ENCODE measurements at regions not wholly inside any gene's neighbourhood (a gene's known extent, or its start where the extent isn't known, plus 50 kb on each side); places are given as distances from the start of the nearest gene placed in this dataset.

- POLR2A ChIA-PET: no interaction called here
Observed at GRCh38 chr6:4647414-4648365, 128.5 kb upstream of the CDYL start.

DNA sequence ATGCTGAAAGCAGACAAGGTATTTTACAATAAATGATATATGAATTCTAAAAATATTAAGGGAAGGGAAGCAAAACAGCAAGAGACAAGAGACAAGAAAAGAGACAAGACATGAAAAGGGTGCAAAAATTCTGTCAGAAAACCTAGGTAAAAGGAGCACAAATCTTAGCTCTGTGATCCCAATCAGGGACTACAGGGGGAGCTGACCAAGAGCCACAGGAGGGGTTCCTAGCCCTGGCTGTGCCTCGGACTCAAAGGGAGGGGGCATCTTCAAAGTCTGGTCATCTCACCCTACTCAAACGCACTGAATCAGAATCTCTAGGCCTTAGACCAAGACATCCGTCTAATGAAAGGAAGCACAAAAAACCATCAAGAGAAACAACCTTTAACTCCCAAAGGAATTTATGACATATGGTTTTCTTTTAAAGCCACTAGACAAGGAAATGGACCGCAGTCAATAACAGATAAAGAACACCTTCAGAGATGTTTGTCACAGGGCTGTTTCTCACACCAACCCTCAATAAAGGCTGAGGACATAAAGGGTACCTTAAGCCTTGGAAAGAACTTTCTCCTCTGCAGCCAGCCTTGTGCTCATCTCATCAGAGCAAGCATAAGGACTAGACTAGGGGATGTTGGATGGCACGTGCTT, 130.4 kb upstream of the CDYL start:
- POLR2A ChIA-PET: no interaction called here
- TF ChIP-seq REST (IDR thresholded peaks at IDR 0.05; ENCODE audit: insufficient read depth in 1 of 2, low read depth in 2 of 2, low read length in 1 of 2) (no peak), CTCF (IDR thresholded peaks at IDR 0.05) (peak; percentile 29), SIN3A (IDR thresholded peaks at IDR 0.05; ENCODE audit: borderline replicate concordance, insufficient read depth, low read depth, low read length) (no peak), POLR2AphosphoS5 (IDR thresholded peaks at IDR 0.05; ENCODE audit: low read depth, low read length) (no peak)
- BruUV-seq (replicated peaks): no TSS peak
- CTCF ChIA-PET: no interaction called here
- H3K4me3 ChIP-seq (ENCODE audit: low read depth in 2 of 2, low read length in 2 of 2): no peak overlapping the region
- in situ Hi-C loops (cut with HindIII; ENCODE audit: low pct_unique_long_range_greater_than_20kb, low sequenced_read_pairs): no loop called here
- DNase-seq (ENCODE audit: low read depth, low spot score): no peak
- intact Hi-C loops (cut with micrococcal nuclease; ENCODE audit: unreplicated experiment): no loop called here
- H3K4me1 ChIP-seq (ENCODE audit: control insufficient read depth, insufficient read depth, low read length): peaks cover 4% of the 10 kb centered on the region; the same call in 1 of the 2 replicates
- no peak for ATAC-seq
- no peak overlapping the region for H3K27ac ChIP-seq (ENCODE audit: low read length)
- H3K9me3 ChIP-seq (ENCODE audit: control insufficient read depth, insufficient read depth, low read depth, low read length): no peaks in the 10 kb centered on the region
- H3K27me3 ChIP-seq (ENCODE audit: control insufficient read depth, insufficient read depth, low read length): no peaks in the 10 kb centered on the region
- H3K36me3 ChIP-seq (ENCODE audit: control insufficient read depth, insufficient read depth, low read length): no peaks in the 10 kb centered on the region

More at GRCh38 chr6:4647414-4648365, 128.5 kb upstream of the CDYL start:
- CTCF ChIA-PET: no interaction called here
- in situ Hi-C loops (cut with HindIII; ENCODE audit: low pct_unique_long_range_greater_than_20kb, low sequenced_read_pairs): no loop called here
- Histone ChIP-seq H3K27ac (ENCODE audit: low read length) (peak overlapping the region; percentile 34; the same call in 1 of the 2 replicates), H3K9me3 (ENCODE audit: control insufficient read depth, insufficient read depth, low read depth, low read length) (no peaks in the 10 kb centered on the region; the same call in 1 of the 2 replicates), H3K4me3 (ENCODE audit: low read depth in 2 of 2, low read length in 2 of 2) (peak overlapping the region; percentile 36 to 58), H3K4me1 (ENCODE audit: control insufficient read depth, insufficient read depth, low read length) (peaks cover 4% of the 10 kb centered on the region; the same call in 1 of the 2 replicates), H3K27me3 (ENCODE audit: control insufficient read depth, insufficient read depth, low read length) (no peaks in the 10 kb centered on the region), H3K36me3 (ENCODE audit: control insufficient read depth, insufficient read depth, low read length) (no peaks in the 10 kb centered on the region)
- 0 out of 2 replicates have a peak, but pooled peaks have one; percentile 56 for TF ChIP-seq TCF7L2 (IDR thresholded peaks at IDR 0.05; ENCODE audit: low read depth, low read length)
- TF ChIP-seq REST (IDR thresholded peaks at IDR 0.05; ENCODE audit: insufficient read depth in 1 of 2, low read depth in 2 of 2, low read length in 1 of 2): no peak
- no TSS peak for BruUV-seq (replicated peaks)
- ATAC-seq (peak; percentile 92), DNase-seq (ENCODE audit: low read depth, low spot score) (peak; percentile 63)
- intact Hi-C loops (cut with micrococcal nuclease; ENCODE audit: unreplicated experiment): no loop called here

Measured in Panc1 (cell line).